ENCODE measurements at regions not wholly inside any gene's neighbourhood (a gene's known extent, or its start where the extent isn't known, plus 50 kb on each side); places are given as distances from the start of the nearest gene placed in this dataset.
"Not testable (repeated sequence)": the region's sequence is repeated elsewhere in the genome, so short reads cannot be mapped to it uniquely, and the experiment has no call there.

GRCh38 chr2:89936011-89936410, 1244.5 kb downstream of the RPIA start:
- not testable (repeated sequence) for H3K4me3 ChIP-seq; H3K4me1 ChIP-seq; H3K9me3 ChIP-seq; H3K36me3 ChIP-seq; H3K27me3 ChIP-seq; H3K27ac ChIP-seq; DNase-seq (ENCODE audit: low spot score in 2 of 2)
- WGBS, 2 donors: 58 to 61% methylated on average over 2 of the region's 2 CpGs

DNA sequence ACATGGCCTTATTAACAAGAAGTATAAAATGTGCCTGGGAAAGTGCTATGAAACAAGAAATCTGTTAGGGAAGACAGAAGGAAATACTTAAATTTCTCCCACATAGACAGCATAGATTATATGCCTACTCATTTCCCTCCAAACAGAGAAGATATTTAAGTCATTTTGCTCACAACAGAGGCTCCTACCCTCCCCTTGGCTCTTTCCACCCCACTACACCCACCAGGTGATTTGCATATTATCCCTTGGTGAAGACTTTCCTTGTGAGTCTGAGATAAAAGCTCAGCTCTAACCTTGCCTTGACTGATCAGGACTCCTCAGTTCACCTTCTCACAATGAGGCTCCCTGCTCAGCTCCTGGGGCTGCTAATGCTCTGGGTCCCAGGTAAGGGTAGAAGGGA, 1245.1 kb downstream of the RPIA start:
- not testable (repeated sequence) for H3K9me3 ChIP-seq; H3K27me3 ChIP-seq; H3K4me3 ChIP-seq; H3K4me1 ChIP-seq; H3K36me3 ChIP-seq; DNase-seq (ENCODE audit: low spot score in 2 of 2); H3K27ac ChIP-seq

GRCh38 chr2:89938756-89939155, 1247.3 kb downstream of the RPIA start:
- H3K9me3 ChIP-seq; H3K4me1 ChIP-seq; H3K4me3 ChIP-seq; H3K36me3 ChIP-seq; H3K27me3 ChIP-seq; DNase-seq (ENCODE audit: low spot score in 2 of 2); H3K27ac ChIP-seq: not testable (repeated sequence)
- WGBS, 2 donors: 42% methylated on average over 3 of the region's 5 CpGs; no CpG with 5 or more reads in 1 of the 2 donors

- not testable (repeated sequence) for H3K27me3 ChIP-seq; DNase-seq (ENCODE audit: low spot score in 2 of 2); H3K27ac ChIP-seq; H3K9me3 ChIP-seq; H3K4me1 ChIP-seq; H3K4me3 ChIP-seq; H3K36me3 ChIP-seq
- 80% methylated on average over 1 of the region's 6 CpGs; no CpG with 5 or more reads in 1 of the 2 donors for WGBS, 2 donors
Measured at GRCh38 chr2:89944267-89944666, 1252.8 kb downstream of the RPIA start.

GRCh38 chr2:89945004-89945616, 1253.6 kb downstream of the RPIA start:
- not testable (repeated sequence) for DNase-seq (ENCODE audit: low spot score in 2 of 2); H3K4me3 ChIP-seq; H3K9me3 ChIP-seq; H3K27ac ChIP-seq; H3K4me1 ChIP-seq; H3K27me3 ChIP-seq; H3K36me3 ChIP-seq
- WGBS, 2 donors: no CpG with 5 or more reads among the region's 6 CpGs

DNA sequence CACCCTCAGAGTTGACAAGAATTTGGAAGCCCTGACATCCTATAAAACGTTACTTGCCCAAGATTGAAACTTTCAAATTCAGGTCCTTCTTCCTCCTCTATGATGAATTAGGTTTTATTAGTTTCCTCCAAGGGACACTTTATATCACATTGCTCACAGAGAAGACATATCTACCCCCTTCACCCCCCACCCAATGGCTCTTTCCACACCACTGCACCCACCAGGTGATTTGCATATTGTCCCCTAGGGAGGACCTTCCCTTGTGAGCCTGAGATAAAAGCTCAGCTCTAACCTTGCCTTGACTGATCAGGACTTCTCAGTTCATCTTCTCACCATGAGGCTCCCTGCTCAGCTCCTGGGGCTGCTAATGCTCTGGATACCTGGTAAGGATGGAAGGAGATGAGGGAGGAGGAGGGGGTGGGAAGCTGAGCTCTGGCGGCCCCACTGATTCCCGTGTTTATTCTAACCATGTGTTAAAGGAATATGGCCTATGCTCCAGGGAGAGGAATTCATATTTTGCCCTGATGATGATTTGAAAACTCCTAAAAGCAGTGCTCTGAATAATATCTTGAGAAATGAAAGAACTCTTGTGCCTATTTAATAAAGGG, 1255.8 kb downstream of the RPIA start:
- not testable (repeated sequence) for H3K9me3 ChIP-seq; DNase-seq (ENCODE audit: low spot score in 2 of 2); H3K36me3 ChIP-seq; H3K27ac ChIP-seq; H3K4me1 ChIP-seq; H3K4me3 ChIP-seq; H3K27me3 ChIP-seq
- 72 to 76% methylated on average over 2 to 3 of the region's 3 CpGs for WGBS, 2 donors

DNA sequence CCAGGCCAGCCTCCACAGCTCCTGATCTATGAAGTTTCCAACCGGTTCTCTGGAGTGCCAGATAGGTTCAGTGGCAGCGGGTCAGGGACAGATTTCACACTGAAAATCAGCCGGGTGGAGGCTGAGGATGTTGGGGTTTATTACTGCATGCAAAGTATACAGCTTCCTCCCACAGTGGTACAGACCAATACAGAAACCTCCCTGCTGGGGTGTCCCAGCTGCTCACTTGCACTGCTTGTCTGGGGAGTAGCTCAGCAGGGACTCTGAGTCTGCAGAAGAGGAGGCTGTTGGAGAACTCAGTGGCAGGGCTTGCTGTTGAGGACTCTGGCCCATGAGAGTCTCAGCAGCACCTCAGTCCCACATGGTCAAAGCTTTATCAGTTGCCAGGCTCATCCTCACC, 1256.6 kb downstream of the RPIA start:
- DNase-seq (ENCODE audit: low spot score in 2 of 2); H3K4me1 ChIP-seq; H3K27me3 ChIP-seq; H3K9me3 ChIP-seq; H3K36me3 ChIP-seq; H3K27ac ChIP-seq; H3K4me3 ChIP-seq: not testable (repeated sequence)
- WGBS, 2 donors: 69 to 76% methylated on average over 3 of the region's 3 CpGs

- H3K36me3 ChIP-seq; H3K4me3 ChIP-seq; DNase-seq (ENCODE audit: low spot score in 2 of 2); H3K27me3 ChIP-seq; H3K27ac ChIP-seq; H3K9me3 ChIP-seq; H3K4me1 ChIP-seq: not testable (repeated sequence)
- WGBS, 2 donors: 0 to 11% methylated on average over 1 of the region's 2 CpGs
Measured at GRCh38 chr2:89950807-89951206, 1259.3 kb downstream of the RPIA start.

DNA sequence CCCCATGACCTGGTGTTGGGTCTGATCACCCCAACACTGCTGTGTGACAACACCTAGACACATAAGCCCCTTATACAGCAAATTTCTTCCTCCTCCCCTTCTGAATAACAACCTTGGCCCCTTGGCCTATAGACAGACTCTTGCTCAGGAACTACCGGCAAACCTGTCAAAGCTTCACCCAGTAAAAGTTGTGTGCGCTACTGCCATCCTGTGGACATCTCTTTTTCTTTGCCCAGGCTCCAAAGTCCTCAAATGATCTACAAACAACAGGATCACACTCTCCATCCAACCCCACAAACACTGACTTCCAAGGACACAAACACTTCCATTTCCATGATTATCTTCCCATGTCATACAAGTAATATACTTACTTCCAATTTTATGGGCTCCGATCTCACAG, 1265.8 kb downstream of the RPIA start:
- H3K9me3 ChIP-seq; DNase-seq (ENCODE audit: low spot score in 2 of 2); H3K4me3 ChIP-seq; H3K4me1 ChIP-seq; H3K27me3 ChIP-seq; H3K27ac ChIP-seq; H3K36me3 ChIP-seq: not testable (repeated sequence)
- WGBS, 2 donors: 81 to 87% methylated on average over 3 of the region's 3 CpGs

GRCh38 chr2:89959729-89960378, 1268.4 kb downstream of the RPIA start:
- 86 to 97% methylated on average over 3 of the region's 3 CpGs for WGBS, 2 donors
- not testable (repeated sequence) for DNase-seq (ENCODE audit: low spot score in 2 of 2); H3K27ac ChIP-seq; H3K9me3 ChIP-seq; H3K27me3 ChIP-seq; H3K36me3 ChIP-seq; H3K4me3 ChIP-seq; H3K4me1 ChIP-seq

DNA sequence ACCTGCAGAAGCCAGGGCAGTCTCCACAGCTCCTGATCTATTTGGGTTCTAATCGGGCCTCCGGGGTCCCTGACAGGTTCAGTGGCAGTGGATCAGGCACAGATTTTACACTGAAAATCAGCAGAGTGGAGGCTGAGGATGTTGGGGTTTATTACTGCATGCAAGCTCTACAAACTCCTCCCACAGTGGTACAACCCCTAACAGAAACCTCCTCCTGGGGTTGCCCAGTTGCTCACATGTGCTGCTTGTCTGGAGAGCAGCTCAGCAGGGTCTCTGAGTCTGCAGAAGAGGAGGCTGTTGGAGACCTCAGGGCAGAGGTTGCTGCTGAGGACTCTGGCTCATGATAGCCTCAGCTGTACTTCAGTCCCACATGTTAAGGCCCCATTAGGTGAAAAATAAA, 1269.1 kb downstream of the RPIA start:
- not testable (repeated sequence) for H3K4me3 ChIP-seq; DNase-seq (ENCODE audit: low spot score in 2 of 2); H3K27ac ChIP-seq; H3K4me1 ChIP-seq; H3K9me3 ChIP-seq; H3K36me3 ChIP-seq; H3K27me3 ChIP-seq
- no CpG with 5 or more reads among the region's 2 CpGs for WGBS, 2 donors

GRCh38 chr2:89968567-89968966, 1277.1 kb downstream of the RPIA start:
- not testable (repeated sequence) for H3K9me3 ChIP-seq; H3K4me1 ChIP-seq; DNase-seq (ENCODE audit: low spot score in 2 of 2); H3K4me3 ChIP-seq; H3K27me3 ChIP-seq; H3K36me3 ChIP-seq; H3K27ac ChIP-seq
- WGBS, 2 donors: 27 to 68% methylated on average over 3 of the region's 3 CpGs

- not testable (repeated sequence) for H3K27ac ChIP-seq; H3K27me3 ChIP-seq; H3K9me3 ChIP-seq; DNase-seq (ENCODE audit: low spot score in 2 of 2); H3K4me3 ChIP-seq; H3K36me3 ChIP-seq; H3K4me1 ChIP-seq
- 90% methylated on average over 2 of the region's 4 CpGs; no CpG with 5 or more reads in 1 of the 2 donors for WGBS, 2 donors
Measured at GRCh38 chr2:89969190-89969589, 1277.7 kb downstream of the RPIA start.

DNA sequence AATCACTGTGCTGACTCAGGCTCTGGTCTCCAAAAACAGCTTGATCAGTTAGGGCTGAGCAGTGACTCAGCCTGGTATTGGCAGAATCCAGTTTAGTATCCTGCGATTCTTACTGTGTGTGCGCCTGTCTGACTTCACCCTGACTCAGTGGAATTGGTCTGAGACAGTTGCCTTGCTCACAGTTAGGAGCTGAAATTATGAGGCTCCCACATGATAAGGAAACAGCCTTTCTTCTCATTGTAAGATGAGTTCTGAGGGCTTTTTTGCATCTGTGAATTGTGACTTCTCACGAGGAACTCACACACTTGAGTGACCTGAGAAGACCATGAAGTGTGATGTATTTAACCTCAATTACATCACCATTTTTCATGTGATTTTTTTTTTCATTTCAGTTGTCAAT, 1282.4 kb downstream of the RPIA start:
- WGBS, 2 donors: 70 to 84% methylated on average over 3 of the region's 3 CpGs
- H3K4me3 ChIP-seq; H3K4me1 ChIP-seq; DNase-seq (ENCODE audit: low spot score in 2 of 2); H3K9me3 ChIP-seq; H3K27ac ChIP-seq; H3K36me3 ChIP-seq; H3K27me3 ChIP-seq: not testable (repeated sequence)

Measured in tibial nerve (tissue), 4 donors.